GM23338 (cell line): ENCODE measurements at regions not wholly inside any gene's neighbourhood (a gene's known extent, or its start where the extent isn't known, plus 50 kb on each side); places are given as distances from the start of the nearest gene placed in this dataset.
"Not testable (repeated sequence)": the region's sequence is repeated elsewhere in the genome, so short reads cannot be mapped to it uniquely, and the experiment has no call there.

Source experiments
- ATAC-seq: fragments of 200-7000 bp; cut with Tn5 transposase; 3 replicates; pipeline ENCODE4 v1.9.1; 2020
- DNase-seq: peaks from one replicate; pipeline ENCODE4 v3.0.0-alpha.2; 2015; ENCODE audit warnings: low spot score
- H2AFZ ChIP-seq: fragments of 200-600 bp; sonication (generic); 2 replicates; pipeline ENCODE4 v1.8.0; 2016; ENCODE audit warnings: antibody characterized with exemption, mild to moderate bottlenecking, moderate library complexity
- H3F3A ChIP-seq: fragments of 200-600 bp; sonication (generic); replicated peaks from 2 replicates; pipeline ENCODE4 v1.8.0; 2017; ENCODE audit warnings: antibody characterized with exemption, mixed run types, low read depth
- H3K27ac ChIP-seq: fragments of 200-600 bp; sonication (generic); 2 replicates; pipeline ENCODE4 v1.6.1; 2016; ENCODE audit warnings: low read depth
- H3K27me3 ChIP-seq: fragments of 200-600 bp; sonication (generic); 2 replicates; pipeline ENCODE4 v1.8.0; 2016; ENCODE audit warnings: mild to moderate bottlenecking, mixed run types, moderate library complexity; ENCODE audit not compliant: insufficient read depth
- H3K36me3 ChIP-seq: fragments of 200-600 bp; sonication (generic); 2 replicates; pipeline ENCODE4 v1.8.0; 2016; ENCODE audit warnings: mild to moderate bottlenecking; ENCODE audit not compliant: insufficient read depth
- H3K4me1 ChIP-seq: fragments of 200-600 bp; sonication (generic); 2 replicates; pipeline ENCODE4 v1.8.0; 2016; ENCODE audit warnings: mild to moderate bottlenecking, moderate library complexity; ENCODE audit not compliant: insufficient read depth
- H3K4me2 ChIP-seq: fragments of 200-600 bp; sonication (generic); 2 replicates; pipeline ENCODE4 v1.7.1; 2017; ENCODE audit warnings: mixed run types
- H3K4me3 ChIP-seq: fragments of 200-600 bp; sonication (generic); 2 replicates; pipeline ENCODE4 v1.6.1; 2016; ENCODE audit warnings: mixed run types
- H3K79me2 ChIP-seq: fragments of 200-600 bp; sonication (generic); replicated peaks from 2 replicates; pipeline ENCODE4 v1.8.0; 2017; ENCODE audit warnings: mild to moderate bottlenecking; ENCODE audit not compliant: insufficient read depth
- H3K9me2 ChIP-seq: fragments of 200-600 bp; sonication (generic); 2 replicates; pipeline ENCODE4 v1.8.0; 2017; ENCODE audit not compliant: insufficient read depth
- H4K20me1 ChIP-seq: fragments of 200-600 bp; sonication (generic); replicated peaks from 2 replicates; pipeline ENCODE4 v1.8.0; 2017; ENCODE audit warnings: mild to moderate bottlenecking; ENCODE audit not compliant: insufficient read depth
- H3K27ac Mint-ChIP-seq: 2 replicates; pipeline ENCODE4 v1.8.0; 2020; ENCODE audit warnings: inconsistent platforms, mild to moderate bottlenecking, moderate library complexity, mixed read lengths
- H3K27me3 Mint-ChIP-seq: 3 replicates; pipeline ENCODE4 v1.8.0; 2022; ENCODE audit warnings: low read depth, mild to moderate bottlenecking, moderate library complexity, mixed read lengths, inconsistent platforms; ENCODE audit not compliant: insufficient read depth, poor library complexity
- H3K36me3 Mint-ChIP-seq: 3 replicates; pipeline ENCODE4 v1.8.0; 2021; ENCODE audit warnings: low read depth, mild to moderate bottlenecking, inconsistent platforms, moderate library complexity, mixed read lengths
- H3K4me1 Mint-ChIP-seq: 3 replicates; pipeline ENCODE4 v1.8.0; 2020; ENCODE audit warnings: mild to moderate bottlenecking, inconsistent platforms, mixed read lengths
- H3K4me3 Mint-ChIP-seq: 3 replicates; pipeline ENCODE4 v1.8.0; 2021; ENCODE audit warnings: moderate library complexity, mild to moderate bottlenecking, inconsistent platforms, mixed read lengths
- H3K9me3 Mint-ChIP-seq: 3 replicates; pipeline ENCODE4 v1.8.0; 2020; ENCODE audit warnings: moderate library complexity, mild to moderate bottlenecking, inconsistent platforms, mixed read lengths
- CTCF ChIP-seq, 2 experiments: fragments of 200-600 bp in 1 of 2; sonication (generic) in 1 of 2; conservative IDR thresholded peaks; 2 replicates each; pipeline versions ENCODE4 v1.5.1 to v1.6.1; 2016 to 2017; ENCODE audit warnings: antibody characterized with exemption in 2 of 2, low read depth in 2 of 2, mild to moderate bottlenecking in 2 of 2, moderate library complexity in 1 of 2

- H3K4me3 ChIP-seq, H3K79me2 ChIP-seq, H3K27me3 ChIP-seq, H3K27ac ChIP-seq, H3F3A ChIP-seq, H4K20me1 ChIP-seq, H3K36me3 Mint-ChIP-seq, H3K9me3 Mint-ChIP-seq, DNase-seq, H2AFZ ChIP-seq, H3K36me3 ChIP-seq, H3K27me3 Mint-ChIP-seq, H3K27ac Mint-ChIP-seq, H3K4me1 Mint-ChIP-seq, H3K4me3 Mint-ChIP-seq, H3K9me2 ChIP-seq, H3K4me1 ChIP-seq, H3K4me2 ChIP-seq: not testable (repeated sequence)
- peak; percentile 71 for ATAC-seq
- 0 out of 4 replicates have a peak, but pooled peaks of 1 of the 2 experiments have one; percentile 4 for TF ChIP-seq CTCF (conservative IDR thresholded peaks at IDR 0.05; ENCODE audit: low read depth in 2 of 2)
These were observed 90.2 kb downstream of the ATP6V0E2 start for GRCh38 chr7:149963985-149964384.

- not testable (repeated sequence) for H3F3A ChIP-seq, H3K4me2 ChIP-seq, H3K27ac Mint-ChIP-seq, H3K9me3 Mint-ChIP-seq, H3K27me3 ChIP-seq, H3K4me1 Mint-ChIP-seq, H3K4me1 ChIP-seq, H3K27me3 Mint-ChIP-seq, H3K36me3 Mint-ChIP-seq, ATAC-seq, H3K79me2 ChIP-seq, H3K9me2 ChIP-seq, H3K4me3 Mint-ChIP-seq, H3K27ac ChIP-seq, DNase-seq, H2AFZ ChIP-seq, H3K36me3 ChIP-seq, H4K20me1 ChIP-seq, H3K4me3 ChIP-seq
These were observed 92.7 kb downstream of the ATP6V0E2 start for GRCh38 chr7:149966444-149966843.

GRCh38 chr7:149972977-149973376, 99.2 kb downstream of the ATP6V0E2 start:
- not testable (repeated sequence) for H3K9me3 Mint-ChIP-seq, DNase-seq, H3K79me2 ChIP-seq, H2AFZ ChIP-seq, H3K27me3 ChIP-seq, H3K4me1 ChIP-seq, H4K20me1 ChIP-seq, H3K27ac Mint-ChIP-seq, H3K36me3 ChIP-seq, H3F3A ChIP-seq, ATAC-seq, H3K4me2 ChIP-seq, H3K36me3 Mint-ChIP-seq, H3K9me2 ChIP-seq, H3K4me3 ChIP-seq, H3K27ac ChIP-seq, H3K27me3 Mint-ChIP-seq, H3K4me3 Mint-ChIP-seq
- peaks cover 19% of the 10 kb centered on the region for H3K4me1 Mint-ChIP-seq

DNA sequence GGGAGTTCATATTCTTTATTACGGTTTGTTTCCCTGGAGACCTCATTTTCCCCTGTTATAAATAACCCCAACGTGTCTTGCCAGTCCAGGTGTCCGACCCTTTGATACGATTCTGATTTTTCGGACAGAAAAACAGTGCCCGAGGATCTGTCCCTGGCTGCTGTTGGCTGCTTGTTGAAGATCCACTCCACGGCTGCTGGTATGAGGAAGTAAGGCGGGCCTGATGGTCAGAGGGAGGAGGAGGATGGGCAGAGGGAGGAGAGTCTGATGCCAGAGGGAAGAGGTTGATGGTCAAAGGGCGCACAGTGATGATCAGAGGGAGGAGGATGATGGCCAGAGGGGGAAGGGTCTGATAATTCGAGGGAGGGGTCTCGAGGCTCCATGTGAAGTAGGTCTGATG, 99.9 kb downstream of the ATP6V0E2 start:
- not testable (repeated sequence) for ATAC-seq

More for the DNA sequence above, 99.9 kb downstream of the ATP6V0E2 start:
- H3K27ac Mint-ChIP-seq, H3K27me3 Mint-ChIP-seq, H2AFZ ChIP-seq, H3K4me3 ChIP-seq, H3K36me3 Mint-ChIP-seq, DNase-seq, H3K79me2 ChIP-seq, H3K4me1 ChIP-seq, H3K27ac ChIP-seq, H4K20me1 ChIP-seq, H3K9me3 Mint-ChIP-seq, H3K36me3 ChIP-seq, H3K4me2 ChIP-seq, H3K27me3 ChIP-seq, H3F3A ChIP-seq, H3K9me2 ChIP-seq, H3K4me3 Mint-ChIP-seq: not testable (repeated sequence)
- H3K4me1 Mint-ChIP-seq, result peaks cover 19% of the 10 kb centered on the region
